GM19351 (cell line): ENCODE measurements at regions not wholly inside any gene's neighbourhood (a gene's known extent, or its start where the extent isn't known, plus 50 kb on each side); places are given as distances from the start of the nearest gene placed in this dataset.

ENCODE experiments used
- ATAC-seq: cut with Tn5 transposase; IDR thresholded peaks from one replicate; pipeline ENCODE4 v1.9.1; 2021; ENCODE audit warnings: mild to moderate bottlenecking, moderate library complexity; ENCODE audit not compliant: unreplicated experiment

DNA sequence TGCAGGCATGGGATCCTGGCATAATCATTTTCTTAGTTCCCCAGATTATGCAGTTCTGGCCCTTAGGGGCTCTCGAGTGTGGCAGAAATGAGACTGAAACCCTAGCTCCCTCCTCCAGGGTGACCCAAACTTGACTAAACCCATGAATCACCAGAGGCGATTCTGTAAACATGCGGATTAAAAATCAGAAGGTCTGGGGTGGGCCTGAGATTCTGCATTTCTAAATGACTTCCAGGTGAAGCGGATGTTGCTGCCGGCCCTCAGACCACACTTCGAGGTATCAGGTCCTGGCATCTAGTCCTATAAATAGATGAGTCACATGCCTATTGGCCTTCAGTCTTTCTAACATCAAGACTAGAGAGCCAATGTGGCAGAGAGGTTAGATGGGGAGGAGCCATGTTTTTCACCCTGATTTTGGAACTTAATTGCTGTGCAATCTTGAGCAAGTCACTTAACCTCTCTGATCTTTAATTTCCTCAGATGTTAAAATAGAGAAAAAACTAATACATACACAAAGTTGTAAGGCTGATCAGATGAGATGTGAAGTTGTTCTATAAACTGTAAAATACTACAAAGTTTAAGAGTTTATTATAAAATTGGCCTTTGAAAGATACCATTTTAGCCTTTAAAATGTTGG lies 431.2 kb downstream of the FOXO1 start:
- ATAC-seq, result peak; percentile 50

DNA sequence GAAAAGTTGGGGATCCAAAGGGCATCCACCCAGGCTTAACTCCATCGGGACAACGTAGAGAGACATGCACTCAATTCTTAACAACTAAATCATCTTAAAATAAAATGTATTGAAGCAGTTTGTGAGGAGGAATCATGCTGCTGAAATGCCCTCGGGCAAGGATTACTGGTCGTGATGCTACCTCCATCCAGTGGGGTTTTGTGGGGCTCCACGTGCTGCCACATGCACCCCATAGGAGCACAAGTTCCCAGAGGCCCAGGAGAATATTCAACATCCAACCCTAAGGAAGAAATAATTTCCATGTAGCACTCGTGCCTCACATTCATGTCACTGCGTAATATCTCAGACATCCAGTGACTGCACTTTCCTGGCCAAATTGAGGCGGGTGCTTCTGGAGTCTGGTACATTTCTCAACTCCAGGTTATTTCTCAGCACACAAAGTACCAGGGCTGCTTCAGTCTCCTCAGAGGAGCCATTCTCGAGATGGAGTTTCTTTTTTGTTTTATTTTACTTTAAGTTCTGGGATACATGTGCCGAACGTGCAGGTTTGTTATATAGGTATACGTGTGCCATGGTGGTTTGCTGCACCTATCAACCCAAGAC lies 429.8 kb downstream of the FOXO1 start:
- ATAC-seq, result no peak

DNA sequence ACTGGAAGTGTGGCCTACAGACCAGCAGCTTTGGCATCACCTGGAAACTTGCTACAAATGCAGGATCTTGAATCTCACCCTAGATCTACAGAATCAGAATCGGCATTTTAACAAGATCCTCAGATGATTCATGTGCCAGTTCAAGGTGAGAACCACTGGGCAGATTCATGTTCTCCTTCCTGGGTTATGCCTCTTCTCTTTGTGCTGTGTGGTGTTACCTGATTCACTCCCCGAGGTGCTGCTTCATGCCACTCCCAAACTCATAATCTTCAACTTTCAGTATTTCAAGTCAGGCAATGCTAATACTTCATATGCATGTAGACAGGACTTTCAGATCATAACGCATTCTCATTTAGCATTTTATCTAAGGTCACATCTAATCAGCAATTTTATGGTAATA lies 427.7 kb downstream of the FOXO1 start:
- no peak for ATAC-seq

DNA sequence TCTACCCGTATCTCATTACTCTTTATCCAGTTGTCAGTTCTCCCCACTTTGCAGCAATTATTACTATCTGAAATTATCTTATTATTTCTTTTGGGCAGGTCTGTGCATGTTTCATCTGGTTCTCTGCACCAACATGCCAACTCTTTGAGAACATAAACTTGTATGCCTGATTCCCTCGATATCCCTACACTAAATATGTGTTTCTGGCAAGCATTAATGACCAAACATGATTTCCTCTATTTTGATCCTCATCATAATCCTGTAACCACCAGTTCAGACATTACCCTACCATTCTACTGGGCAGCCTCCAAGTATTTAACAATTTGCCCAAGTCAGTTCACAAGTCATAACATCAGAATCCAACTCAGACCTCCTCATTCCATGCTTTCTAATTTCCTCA lies 426.1 kb downstream of the FOXO1 start:
- ATAC-seq, result no peak

DNA sequence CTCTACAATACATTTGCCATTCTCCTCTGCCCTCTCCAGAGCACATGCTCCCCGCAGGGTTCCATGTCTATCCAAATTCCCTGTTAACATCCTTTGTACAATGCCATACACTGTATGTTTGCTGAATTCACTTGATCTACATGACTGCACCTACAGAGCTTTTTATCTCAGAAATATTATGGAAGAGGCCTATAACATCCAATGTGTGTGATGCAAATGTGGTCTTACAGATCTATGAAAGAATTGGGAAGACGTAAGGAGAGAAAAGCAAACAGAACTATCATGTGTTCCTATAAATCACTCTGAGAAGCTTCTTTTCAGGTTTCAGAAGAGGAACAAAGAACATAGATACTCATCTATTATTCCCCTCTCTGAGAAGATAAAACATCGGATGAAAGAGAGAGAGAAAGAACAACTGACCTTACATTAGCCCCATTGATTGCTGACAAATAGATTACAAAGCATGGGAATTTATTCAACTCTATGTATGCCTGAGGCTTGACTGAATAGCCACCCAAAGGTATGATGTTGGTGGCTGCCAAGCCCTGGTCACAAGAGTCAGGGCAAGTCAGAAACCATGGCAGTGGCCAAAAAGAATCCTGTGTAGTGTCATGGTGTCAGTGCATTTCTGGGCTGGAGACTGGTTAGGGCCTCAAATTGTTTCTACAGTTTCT lies 425.2 kb downstream of the FOXO1 start:
- no peak for ATAC-seq

DNA sequence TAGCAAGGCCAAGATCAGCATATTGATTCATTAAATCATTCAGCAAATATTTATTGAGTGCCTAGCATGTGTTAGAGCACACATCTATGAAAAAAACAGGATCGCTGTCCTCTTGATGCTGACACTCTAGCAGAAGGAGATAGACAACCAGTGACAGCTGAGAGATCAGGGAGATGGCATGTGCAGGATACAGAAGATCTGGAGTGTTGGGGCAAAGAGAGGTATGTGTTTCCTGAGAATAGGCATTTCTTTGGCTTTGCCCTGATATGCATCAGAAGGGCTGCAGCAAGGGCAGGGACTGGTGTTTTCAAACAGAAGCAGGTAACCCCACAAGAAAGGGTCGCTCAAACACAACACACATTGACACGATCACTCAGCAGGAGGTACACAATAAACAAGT lies 423.4 kb downstream of the FOXO1 start:
- no peak for ATAC-seq

DNA sequence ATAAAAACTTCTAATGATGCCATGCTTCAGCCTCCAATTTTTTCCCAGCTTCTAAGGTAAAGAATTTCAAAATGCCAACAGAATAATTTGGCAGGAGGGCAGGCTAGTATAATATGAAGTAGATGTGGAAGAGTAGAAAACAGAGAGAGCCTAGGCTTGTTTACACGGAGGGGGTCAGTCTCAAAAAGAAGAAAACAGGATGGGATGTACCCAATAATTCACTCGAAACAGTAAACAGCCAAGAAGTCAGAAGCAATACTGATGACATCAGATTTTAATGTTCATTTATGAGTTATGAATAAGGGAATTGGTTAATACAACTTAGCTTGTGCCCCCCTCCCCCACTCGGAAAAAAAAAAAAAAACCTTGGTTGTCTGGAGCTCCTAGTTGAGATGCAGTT lies 422.5 kb downstream of the FOXO1 start:
- no peak for ATAC-seq

DNA sequence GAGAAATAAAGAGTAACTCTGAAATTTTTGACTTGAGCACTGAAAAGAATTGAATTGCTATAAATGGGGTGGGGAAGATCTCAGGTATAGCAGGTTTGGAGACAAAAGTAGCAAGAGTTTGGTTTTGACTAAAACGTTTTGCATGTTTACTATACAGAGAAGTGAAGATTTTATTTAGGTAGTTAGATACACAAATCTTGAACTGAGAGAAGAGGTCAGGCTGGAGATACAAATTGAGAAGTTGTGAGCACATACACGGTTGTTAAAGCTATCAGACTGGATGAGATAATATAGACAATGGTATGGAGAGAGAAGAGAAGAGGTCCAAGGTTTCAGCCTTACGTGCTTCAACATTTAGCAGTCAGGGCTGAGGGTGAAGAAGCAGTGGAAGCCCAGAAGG lies 420.9 kb downstream of the FOXO1 start:
- peak; percentile 60 for ATAC-seq

DNA sequence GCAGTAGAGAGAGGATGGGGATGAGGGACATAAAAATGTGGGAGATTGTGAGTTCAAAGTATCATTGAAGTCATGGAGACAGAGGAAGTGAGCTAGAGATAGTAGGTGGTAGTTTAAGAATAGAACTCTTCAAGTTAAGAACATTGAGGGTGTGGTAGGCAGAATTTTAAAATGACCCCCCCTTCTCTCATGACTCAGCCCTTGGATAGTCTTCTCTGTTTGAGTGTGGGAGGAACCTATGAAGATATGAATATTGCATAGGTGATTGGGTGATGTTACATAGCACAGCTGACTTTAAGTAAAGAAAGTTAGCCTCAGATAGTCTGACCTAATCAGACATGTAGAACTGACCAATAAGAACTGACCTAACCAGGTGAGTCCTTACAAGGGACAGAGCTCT lies 418.6 kb downstream of the FOXO1 start:
- ATAC-seq, result no peak

DNA sequence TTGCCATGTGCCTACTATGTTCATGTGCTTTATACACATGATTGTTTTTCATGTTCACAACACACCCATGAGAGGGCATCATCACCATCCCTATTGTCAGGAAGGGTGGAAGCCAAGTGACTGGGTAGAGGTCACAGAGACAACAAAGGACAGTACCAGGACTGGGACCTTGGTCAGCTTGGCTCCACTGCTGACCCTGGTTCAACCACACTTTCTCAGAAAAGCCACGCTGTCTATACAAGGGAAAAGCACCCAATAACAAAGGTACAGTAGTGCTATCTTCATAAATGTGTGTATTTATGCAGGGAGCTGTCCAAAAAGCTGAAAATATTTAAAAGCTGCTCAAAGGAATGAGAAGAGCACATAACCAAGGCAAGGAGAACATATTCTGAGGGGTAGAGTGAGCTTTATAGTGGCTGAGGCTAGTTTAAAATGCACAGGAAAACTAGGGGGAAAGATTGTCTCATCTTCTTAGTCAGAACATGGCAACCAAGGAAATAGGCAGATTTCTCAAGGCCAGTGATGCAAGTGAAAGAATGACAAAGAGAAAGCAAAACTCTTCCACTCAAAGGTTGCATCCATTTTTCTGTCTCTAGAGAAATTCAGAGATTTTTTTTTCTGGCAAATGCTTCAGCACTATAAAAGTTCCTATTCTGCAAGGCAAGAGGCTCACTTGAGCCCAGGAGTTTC lies 415.0 kb downstream of the FOXO1 start:
- ATAC-seq, result peak; percentile 61

DNA sequence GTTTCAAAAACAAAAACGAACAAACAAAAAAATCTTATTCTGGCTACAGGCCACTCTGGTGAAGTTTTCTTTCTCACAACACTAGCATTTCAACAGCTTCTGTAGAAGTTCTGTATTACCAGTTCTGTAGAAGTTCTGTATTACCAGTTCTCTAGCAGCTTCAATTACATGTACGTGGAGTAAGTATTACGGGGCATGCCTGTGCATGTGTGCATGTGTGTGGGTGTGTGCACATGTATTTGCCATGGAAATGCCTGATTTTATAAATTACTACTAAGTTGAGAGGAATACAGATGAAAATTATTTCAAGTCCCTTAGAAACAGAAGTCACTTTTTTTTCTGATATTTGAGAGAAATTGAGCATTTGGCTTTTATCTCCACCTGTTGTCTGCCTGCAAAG lies 414.2 kb downstream of the FOXO1 start:
- ATAC-seq, result no peak

DNA sequence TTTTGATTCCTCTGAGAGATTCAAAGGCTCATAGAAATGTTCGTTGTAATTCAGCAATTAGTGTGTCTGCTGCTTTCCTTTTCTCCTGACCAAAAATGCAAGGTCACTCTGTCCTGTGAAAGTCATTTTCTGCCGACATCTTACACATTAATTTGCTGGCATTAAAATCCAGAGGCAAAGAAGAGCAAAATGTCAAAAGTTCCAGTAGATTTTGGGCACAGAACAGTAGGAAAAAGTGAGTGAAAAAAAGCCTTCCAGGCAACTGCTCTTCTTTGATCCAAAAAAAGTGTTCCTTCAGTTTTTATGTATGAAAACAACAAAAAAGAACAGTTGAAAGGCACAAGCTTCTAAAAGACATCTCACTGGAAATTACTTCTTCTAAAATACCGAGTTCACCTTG lies 413.8 kb downstream of the FOXO1 start:
- ATAC-seq, result no peak

DNA sequence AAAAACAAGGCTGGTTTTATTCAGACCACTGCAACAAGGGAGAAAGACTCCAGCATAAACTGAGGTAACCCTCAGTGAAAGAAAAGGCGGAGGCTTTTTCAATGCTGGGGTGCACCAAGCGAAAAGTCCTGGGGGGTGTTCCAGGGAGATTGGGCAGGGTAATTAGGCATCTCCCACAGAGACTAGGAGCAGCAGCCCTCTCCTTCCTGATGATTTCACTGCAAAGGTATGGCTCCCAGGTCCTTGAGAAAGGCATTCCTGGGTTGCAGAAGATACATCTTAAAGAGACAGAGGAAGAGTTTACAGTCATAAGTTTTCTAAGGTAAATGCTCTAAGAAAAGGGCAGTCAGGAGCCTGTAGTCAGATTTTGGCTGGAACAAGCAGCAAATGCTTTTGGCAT lies 412.0 kb downstream of the FOXO1 start:
- no peak for ATAC-seq

DNA sequence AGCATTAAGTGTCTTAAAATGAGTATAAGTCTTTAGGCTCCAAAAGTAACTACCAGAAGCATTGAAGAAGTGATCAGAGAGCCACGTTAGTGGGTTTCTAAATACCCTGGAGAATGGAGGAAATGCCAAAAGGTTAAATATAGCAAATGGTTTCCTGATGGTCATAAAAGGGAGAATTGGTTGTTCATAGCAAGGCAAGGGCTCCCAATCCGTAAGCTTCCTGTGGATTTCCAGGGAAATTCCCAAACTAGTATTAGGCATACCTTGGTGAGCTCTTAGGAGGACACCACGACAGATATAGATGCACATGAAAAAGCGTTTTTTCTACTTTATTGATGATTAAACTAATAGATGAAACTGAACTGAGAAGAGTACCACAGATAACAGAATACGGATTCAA lies 410.9 kb downstream of the FOXO1 start:
- no peak for ATAC-seq

DNA sequence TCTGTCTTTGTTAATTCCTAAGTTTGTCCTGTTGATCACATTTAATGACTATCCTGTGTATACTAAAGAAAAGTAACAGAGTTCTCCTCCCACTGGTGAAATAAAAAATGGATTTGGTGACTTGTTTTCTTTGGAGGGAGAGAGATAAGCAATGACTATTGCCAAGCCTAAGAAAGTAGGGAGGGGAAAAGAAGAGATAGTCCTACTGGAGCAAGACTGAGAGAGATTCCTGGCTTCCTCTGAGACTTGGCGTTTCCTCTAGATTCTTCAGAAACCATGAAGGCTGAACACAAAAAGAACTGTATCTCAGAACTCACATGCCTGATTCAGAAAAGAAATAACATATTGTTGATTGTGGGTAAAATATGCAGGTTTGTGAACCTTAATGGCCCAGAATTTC lies 406.5 kb downstream of the FOXO1 start:
- ATAC-seq, result no peak

DNA sequence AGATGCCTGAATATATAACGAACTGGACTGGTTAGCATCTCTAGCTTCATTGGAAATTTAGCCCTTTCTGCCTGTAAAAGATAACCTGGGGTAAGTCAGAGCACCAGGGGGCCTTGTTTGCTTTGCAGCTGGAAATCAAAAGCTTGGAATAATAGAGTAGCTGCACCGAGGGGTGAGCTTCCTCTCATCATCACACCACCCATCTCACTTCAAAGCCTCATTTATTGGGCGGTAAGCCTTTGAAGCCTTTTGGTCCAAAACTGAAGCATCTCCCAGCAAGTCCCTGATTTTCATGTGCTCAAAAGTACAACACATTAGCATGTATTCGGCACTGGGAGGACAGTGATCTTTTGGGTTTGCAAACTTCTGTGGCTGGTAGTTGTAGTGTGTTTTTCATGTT lies 405.1 kb downstream of the FOXO1 start:
- no peak for ATAC-seq

DNA sequence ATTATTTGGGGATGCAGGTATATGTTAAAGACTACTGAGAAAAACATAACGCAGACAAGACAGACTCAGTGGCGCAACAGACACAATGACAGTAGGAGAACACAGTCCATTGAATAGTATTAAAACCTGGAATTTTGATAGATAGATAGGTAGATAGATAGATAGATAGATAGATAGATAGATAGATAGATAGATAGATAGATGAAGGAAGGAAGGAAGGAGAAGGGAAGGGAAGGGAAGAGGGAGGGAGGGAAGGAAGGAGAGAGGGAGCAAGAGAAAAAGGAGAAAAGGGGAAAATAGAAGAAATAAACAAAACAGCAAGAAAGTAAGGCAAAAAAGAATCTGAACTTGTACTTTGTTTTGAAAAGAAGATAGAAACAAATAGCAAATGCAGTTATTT lies 404.5 kb downstream of the FOXO1 start:
- ATAC-seq, result no peak

DNA sequence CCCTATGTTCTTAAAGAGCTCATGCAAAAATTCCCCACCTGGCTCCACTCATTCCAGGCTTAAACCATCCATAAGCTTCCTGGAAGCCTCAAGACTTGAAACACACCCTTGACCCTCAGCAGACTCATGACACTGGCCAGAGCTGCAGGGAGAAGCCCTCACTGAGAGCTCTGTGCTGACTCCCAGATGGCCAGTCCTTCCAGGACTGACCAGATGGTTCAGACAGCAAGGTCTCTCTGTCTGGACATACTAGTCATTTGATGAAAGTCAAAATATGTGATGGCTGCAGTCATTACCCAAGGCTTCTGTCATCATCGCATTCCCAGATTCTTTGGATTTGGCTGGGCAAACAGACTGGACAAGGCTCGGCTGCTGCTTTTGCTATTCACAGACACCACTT lies 397.4 kb downstream of the FOXO1 start:
- no peak for ATAC-seq

DNA sequence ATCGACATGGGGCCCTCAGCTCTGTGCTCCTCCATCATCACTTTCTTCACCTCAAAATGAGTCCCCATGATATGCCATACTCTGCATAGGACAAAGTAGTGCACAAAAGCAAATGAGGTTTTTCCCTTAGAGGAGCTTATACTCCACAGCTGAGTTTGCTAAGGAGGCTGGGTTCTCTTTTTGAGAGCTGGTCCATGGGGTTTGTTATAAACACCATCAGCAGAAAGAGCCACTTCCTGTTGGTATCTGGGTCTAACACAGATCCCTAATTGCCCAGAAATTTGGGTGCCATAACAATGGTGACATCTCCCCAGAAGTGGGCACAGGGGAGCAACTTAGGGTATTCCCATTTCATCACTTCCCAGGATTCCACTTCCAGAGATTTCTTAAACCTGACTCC lies 395.7 kb downstream of the FOXO1 start:
- no peak for ATAC-seq

DNA sequence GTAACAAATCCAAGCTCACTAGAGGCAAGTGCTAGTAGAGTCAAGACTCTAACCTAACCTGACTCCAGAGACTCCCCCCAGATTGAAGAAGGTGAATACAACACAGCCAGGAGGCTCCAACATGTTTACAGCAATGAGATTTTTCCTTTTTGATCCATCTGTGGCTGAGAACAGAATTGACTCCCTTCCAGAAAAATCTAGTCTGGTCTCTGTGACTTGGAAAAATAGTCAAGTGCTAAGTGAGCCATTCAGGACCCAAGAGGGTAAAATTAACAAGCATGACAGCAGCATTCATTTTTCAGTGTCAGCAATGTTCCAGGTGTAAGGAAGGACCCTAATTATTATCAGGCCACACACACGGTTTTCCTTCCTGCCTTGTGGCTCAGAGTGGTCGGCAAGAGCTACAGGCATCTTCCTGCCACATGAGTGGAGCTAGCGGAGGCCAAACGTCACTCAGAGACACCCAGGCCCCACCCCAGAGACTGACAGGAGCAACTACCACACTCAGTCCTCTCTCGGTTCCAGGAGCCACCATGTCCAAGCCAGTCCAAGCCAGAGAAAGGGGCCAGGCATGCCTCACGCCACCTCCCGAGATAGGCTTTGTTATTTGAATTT lies 395.1 kb downstream of the FOXO1 start:
- ATAC-seq, result no peak

DNA sequence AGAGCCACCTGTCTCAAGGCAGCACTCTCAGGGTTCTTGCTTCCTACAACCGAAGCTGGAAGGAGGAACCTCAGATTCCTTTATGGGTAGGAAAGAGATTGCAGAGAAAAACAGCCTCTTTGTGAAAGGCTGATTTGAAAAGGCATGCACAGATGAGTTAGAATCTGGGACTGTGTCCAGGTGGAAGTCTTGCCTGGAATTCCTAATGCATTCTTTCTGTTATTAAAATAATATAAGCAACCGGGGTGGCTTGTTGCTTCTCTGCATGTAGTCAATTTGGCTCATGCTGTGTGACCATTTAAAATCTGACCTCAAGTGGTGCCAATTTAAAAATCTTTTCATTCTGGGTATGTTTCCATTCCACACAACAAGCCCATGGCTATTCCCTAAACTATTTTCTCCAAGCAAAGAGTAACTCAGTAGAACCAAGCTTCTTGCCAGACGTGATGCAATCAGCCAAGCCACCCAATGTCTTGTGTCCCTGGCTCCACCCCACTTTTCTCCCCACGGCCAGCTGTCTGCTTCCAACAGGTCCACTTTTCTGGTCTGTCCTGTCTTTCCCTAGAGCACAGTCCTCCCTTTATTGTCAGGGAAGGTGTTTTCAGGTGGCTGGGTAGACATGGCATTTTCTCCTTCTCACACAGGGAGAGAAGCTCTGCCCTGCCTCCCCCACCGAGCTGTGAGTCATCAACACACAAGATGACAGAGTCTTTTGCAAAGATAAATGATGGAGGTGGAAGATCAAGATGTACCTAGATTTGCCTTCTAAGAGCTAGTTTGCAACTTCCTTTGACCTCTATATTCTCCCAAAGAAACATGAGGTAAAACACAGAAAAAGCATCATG lies 394.3 kb downstream of the FOXO1 start:
- ATAC-seq, result no peak
